MM.1S (cell line): ENCODE measurements at regions not wholly inside any gene's neighbourhood (a gene's known extent, or its start where the extent isn't known, plus 50 kb on each side); places are given as distances from the start of the nearest gene placed in this dataset.

ENCODE experiments used
- CTCF ChIP-seq: fragments of 300-600 bp; sonication (generic); IDR thresholded peaks from 2 replicates; pipeline ENCODE4 v1.5.1; 2016; ENCODE audit warnings: antibody characterized with exemption, low read length, mixed read lengths
- EZH2 ChIP-seq: fragments of 300-600 bp; sonication (generic); optimal IDR thresholded peaks from 2 replicates; pipeline ENCODE3; 2017; ENCODE audit warnings: low read depth, mild to moderate bottlenecking, antibody characterized with exemption, low read length, mixed read lengths
- EZH2phosphoT487 ChIP-seq: fragments of 300-600 bp; sonication (generic); IDR thresholded peaks from 2 replicates; pipeline ENCODE4 v1.6.1; 2018; ENCODE audit warnings: antibody characterized with exemption, low read length

GRCh38 chr2:164436131-164436530 lies 185.2 kb downstream of the GRB14 start:
- TF ChIP-seq CTCF (no peak), EZH2phosphoT487 (no peak), EZH2 (no peak)
